NCI-H1105 treated with DMSO at 0.1 percent for 48 hours (cell line): ENCODE measurements at regions not wholly inside any gene's neighbourhood (a gene's known extent, or its start where the extent isn't known, plus 50 kb on each side); places are given as distances from the start of the nearest gene placed in this dataset.
"Not testable (repeated sequence)": the region's sequence is repeated elsewhere in the genome, so short reads cannot be mapped to it uniquely, and the experiment has no call there.

Source experiments
- DNase-seq: peaks from one replicate; lab custom pipeline; 2025; lab: John Stamatoyannopoulos, UW

- DNase-seq = no peak
Measured at GRCh38 chr18:51248685-51249084, 51.2 kb upstream of the MEX3C start.

GRCh38 chr18:51250006-51250405 is 52.5 kb upstream of the MEX3C start:
- DNase-seq = no peak

- no peak for DNase-seq
Measured at GRCh38 chr18:51250458-51251024, 53.1 kb upstream of the MEX3C start.

GRCh38 chr18:51251625-51252024 is 54.1 kb upstream of the MEX3C start:
- DNase-seq = no peak

GRCh38 chr18:51253476-51253875 is 56.0 kb upstream of the MEX3C start:
- no peak for DNase-seq

DNA sequence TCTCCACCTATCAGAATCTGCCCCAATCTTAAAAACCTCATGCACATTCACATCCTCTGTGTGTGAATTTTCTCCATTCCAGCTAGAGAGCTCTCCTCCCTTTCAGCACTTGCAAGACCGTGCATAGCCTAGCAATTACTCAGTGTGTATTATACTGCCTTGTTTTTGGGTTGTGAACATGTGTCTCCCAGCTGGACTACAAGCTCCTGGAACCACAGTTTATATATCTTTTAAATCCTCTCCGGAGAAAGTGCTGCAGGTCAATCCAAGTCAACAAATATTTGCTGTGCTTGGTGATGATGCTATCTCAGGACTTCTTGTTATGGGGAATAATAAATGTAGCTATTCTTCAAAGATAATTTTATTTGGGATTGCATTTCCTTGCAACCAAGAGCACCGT is 58.2 kb upstream of the MEX3C start:
- DNase-seq = no peak

DNA sequence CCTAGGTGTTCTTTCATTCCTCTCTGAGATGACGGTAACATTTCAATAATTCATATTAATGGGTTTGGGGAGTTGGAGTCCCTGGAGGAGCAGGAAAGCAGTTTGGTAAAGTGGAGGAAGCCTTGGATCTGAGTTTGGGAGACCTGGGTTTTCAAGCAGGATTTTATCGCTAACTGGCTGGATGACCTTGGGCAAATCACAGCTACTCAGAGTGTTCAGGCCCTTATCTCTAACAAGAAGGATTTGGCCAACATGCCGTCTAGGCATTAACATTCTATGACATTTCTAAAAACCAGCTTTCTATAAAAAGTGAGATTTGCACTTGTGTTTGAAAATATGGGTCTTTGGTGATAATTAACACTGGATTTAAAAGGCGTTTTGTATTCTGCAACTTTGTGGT is 59.7 kb upstream of the MEX3C start:
- DNase-seq = no peak

- DNase-seq = no peak
Measured at GRCh38 chr18:51260118-51260517, 62.6 kb upstream of the MEX3C start.

DNA sequence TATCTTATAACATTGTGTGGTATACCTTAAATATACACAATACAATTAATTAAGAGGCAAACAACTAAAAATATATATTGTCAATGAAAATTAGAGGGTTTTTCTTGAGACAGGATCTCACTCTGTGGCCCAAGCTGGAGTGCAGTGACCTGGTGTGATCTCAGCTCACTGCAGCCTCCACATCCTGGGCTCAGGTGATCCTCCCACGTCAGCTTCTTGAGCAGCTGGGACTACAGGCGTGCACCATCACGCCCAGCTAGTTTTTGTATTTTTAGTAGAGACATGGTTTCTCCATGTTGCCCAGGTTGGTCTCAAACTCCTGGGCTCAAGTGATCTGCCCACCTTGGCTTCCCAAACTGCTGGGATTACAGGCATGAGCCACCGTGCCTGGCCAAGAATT is 68.6 kb upstream of the MEX3C start:
- DNase-seq = not testable (repeated sequence)

- DNase-seq = no peak
Measured at GRCh38 chr18:51266773-51267172, 69.3 kb upstream of the MEX3C start.

DNA sequence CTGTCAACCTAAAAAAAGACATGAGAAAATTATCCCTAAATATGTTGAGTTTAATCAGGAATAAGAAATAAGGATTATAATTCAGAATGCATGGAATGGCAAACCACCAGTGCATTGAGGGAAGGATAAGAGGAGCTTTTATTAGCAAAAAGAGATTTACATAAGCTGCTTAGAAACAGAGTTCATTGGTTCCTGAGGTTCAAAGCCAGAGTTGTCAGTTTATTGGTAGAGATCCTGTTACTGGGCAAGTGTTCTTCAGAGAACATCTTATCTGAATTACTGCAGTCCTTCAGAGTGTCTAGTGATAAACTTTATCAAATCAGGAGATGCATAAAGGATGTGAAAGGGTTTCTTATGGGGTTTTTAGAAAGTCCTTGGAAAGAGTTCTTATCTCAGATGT is 76.0 kb upstream of the MEX3C start:
- DNase-seq = no peak

- DNase-seq = no peak
Measured at GRCh38 chr18:51275712-51276476, 78.4 kb upstream of the MEX3C start.

GRCh38 chr18:51278045-51278649 is 80.7 kb upstream of the MEX3C start:
- DNase-seq = peak; percentile 47

- DNase-seq = no peak
Measured at GRCh38 chr18:51279367-51279984, 82.0 kb upstream of the MEX3C start.

- DNase-seq = no peak
Measured at GRCh38 chr18:51287818-51288508, 90.5 kb upstream of the MEX3C start.

- no peak for DNase-seq
Measured at GRCh38 chr18:51288582-51288981, 91.1 kb upstream of the MEX3C start.

DNA sequence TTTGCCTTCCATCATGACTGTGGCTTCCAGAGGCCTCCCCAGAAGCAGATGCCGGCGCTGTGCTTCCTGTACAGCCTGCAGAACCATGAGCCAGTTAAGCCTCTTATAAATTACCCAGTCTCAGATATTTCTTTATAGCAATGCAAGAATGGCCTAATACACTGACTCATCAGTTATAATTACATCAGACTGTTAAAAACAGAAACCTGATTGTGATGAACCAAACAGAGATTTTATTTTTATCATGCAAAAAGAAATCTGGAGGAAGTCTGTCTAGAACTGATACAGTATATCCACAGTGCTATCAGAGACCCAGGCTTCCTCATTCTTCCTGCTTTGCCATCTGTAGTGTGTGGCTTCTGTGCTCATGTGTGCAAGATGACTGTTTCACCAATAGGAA is 93.4 kb upstream of the MEX3C start:
- no peak for DNase-seq

- DNase-seq = no peak
Measured at GRCh38 chr18:51300912-51301311, 103.4 kb upstream of the MEX3C start.

DNA sequence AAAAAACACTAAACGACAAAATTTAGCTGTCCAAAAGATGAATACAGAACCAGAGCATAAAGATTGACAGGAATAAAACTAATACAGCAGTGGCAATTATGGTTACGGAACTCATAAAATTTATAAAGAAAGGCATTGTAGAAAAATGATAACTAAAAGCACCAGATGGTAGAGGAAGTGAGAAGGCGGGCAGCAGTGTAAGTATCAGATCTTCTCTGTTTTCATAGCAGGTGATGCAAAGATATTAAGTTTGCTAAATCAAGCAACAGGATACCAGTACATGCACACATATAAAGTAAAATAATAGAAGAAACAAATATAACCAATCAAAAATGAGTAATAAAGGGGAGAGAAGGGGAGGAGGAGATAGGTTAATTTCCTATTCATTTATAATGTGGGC is 103.9 kb upstream of the MEX3C start:
- no peak for DNase-seq

GRCh38 chr18:51316677-51317076 is 119.2 kb upstream of the MEX3C start:
- DNase-seq = no peak

GRCh38 chr18:51321696-51322095 is 124.2 kb upstream of the MEX3C start:
- no peak for DNase-seq

GRCh38 chr18:51323961-51324360 is 126.5 kb upstream of the MEX3C start:
- no peak for DNase-seq

DNA sequence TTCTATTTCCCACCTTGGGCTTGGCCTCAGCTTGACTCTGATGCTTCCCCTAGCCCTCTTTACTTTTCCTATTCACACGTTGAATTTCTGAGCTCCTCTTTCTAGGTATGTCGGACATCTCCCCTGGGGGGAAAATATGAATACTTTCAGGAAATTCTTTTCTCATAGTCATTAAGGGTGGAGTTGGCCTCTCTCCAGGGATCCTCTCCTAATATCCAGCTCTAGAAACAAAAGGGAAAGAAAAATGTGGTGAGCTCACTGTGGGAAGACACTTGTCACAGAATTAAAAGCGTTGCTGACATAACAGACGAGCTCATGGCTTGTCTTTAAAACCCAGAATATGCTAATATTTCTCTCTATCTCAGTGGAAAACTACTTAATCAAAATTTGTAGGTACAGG is 132.7 kb upstream of the MEX3C start:
- peak; percentile 9 for DNase-seq
